Activated CD4-positive, alpha-beta T cell treated with anti-CD3 and anti-CD28 coated beads for 24 hours (primary cell): ENCODE measurements at regions not wholly inside any gene's neighbourhood (a gene's known extent, or its start where the extent isn't known, plus 50 kb on each side); places are given as distances from the start of the nearest gene placed in this dataset.

Experiments
- DNase-seq, 2 donors: peaks; one replicate each; pipeline ENCODE4 v3.0.0-alpha.2; 2020; ENCODE audit warnings: low read depth in 2 of 2

GRCh38 chr15:27702581-27702980 is 396.5 kb downstream of the OCA2 start:
- no peak for DNase-seq

- DNase-seq = no peak
Observed at GRCh38 chr15:27701956-27702355, 397.2 kb downstream of the OCA2 start.

- no peak for DNase-seq
Observed at GRCh38 chr15:27701014-27701413, 398.1 kb downstream of the OCA2 start.

GRCh38 chr15:27699699-27700098 is 399.4 kb downstream of the OCA2 start:
- no peak for DNase-seq

GRCh38 chr15:27696530-27696929 is 402.6 kb downstream of the OCA2 start:
- DNase-seq = no peak

- DNase-seq = no peak
Observed at GRCh38 chr15:27695726-27696125, 403.4 kb downstream of the OCA2 start.

GRCh38 chr15:27694506-27695087 is 404.5 kb downstream of the OCA2 start:
- DNase-seq = no peak

- no peak for DNase-seq
Observed at GRCh38 chr15:27693280-27693679, 405.8 kb downstream of the OCA2 start.

- DNase-seq = no peak
Observed at GRCh38 chr15:27692438-27692837, 406.7 kb downstream of the OCA2 start.

GRCh38 chr15:27690290-27690689 is 408.8 kb downstream of the OCA2 start:
- DNase-seq = no peak

GRCh38 chr15:27686971-27687370 is 412.1 kb downstream of the OCA2 start:
- DNase-seq = no peak

GRCh38 chr15:27686369-27686768 is 412.7 kb downstream of the OCA2 start:
- no peak for DNase-seq

GRCh38 chr15:27685644-27686043 is 413.5 kb downstream of the OCA2 start:
- DNase-seq = no peak

GRCh38 chr15:27683121-27683520 is 416.0 kb downstream of the OCA2 start:
- no peak for DNase-seq

GRCh38 chr15:27681038-27681437 is 418.1 kb downstream of the OCA2 start:
- DNase-seq = peak in 1 of 2 donors; percentile 11

- no peak for DNase-seq
Observed at GRCh38 chr15:27679731-27680471, 419.2 kb downstream of the OCA2 start.

- DNase-seq = no peak
Observed at GRCh38 chr15:27679203-27679602, 419.9 kb downstream of the OCA2 start.

GRCh38 chr15:27677951-27678350 is 421.2 kb downstream of the OCA2 start:
- DNase-seq = no peak

- DNase-seq = no peak
Observed at GRCh38 chr15:27676647-27677046, 422.5 kb downstream of the OCA2 start.

- no peak for DNase-seq
Observed at GRCh38 chr15:27675571-27675970, 423.5 kb downstream of the OCA2 start.

- DNase-seq = no peak
Observed at GRCh38 chr15:27674826-27675225, 424.3 kb downstream of the OCA2 start.

GRCh38 chr15:27673766-27674445 is 425.2 kb downstream of the OCA2 start:
- no peak for DNase-seq

- no peak for DNase-seq
Observed at GRCh38 chr15:27672537-27672936, 426.6 kb downstream of the OCA2 start.
